ENCODE measurements at regions not wholly inside any gene's neighbourhood (a gene's known extent, or its start where the extent isn't known, plus 50 kb on each side); places are given as distances from the start of the nearest gene placed in this dataset.
A peak's percentile ranks its signal among the peaks of the same experiment; 100 is the strongest.

DNA sequence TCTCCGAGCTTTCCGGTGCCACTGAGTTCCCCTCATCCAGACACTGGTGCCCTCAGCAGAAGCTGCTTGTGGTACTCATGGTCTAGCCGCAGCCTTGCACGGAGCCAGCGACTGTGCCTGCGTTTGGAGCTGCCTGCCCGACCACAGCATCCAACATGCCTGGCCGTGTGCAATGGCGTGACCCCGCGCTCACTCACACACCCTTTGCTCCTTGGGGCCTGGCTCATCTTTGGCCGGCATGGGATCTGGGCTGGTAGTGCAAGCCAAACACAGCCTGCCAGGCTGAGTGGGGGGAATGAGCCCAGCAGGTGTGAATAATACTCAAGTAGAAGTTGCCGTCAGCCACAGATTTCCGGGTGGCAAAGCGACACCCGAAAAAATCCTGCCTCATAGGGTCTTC is 1178.7 kb upstream of the GBE1 start:
- no peak for DNase-seq (ENCODE audit: low spot score)

DNA sequence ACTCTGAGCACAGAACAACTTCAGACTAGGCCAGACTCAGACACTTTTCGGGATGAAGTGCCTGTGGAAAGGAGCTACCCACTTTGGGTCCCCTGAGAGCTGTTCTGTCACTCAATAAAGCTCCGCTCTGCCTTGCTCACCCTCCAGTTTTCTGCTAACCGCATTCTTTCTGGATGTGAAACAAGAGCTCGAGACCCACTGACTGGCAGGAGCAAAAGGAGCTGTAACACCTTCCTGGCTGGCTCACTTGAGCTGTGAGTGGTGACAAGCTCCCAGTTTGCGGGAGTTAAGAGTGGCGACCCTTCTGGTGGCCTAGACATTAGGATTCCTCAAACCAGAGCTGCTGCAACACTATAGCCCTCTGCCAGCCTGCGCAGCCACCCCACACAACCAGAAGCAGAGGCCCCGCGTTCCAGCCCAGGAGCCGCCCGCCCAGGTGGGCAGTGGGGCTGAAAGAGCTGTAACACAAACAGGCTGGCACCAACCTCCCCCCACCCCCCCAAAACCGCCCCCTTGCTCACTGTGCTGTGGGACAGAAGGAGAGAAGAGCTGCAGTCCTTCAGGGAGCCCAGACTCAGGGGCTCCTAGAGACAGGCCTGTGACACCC is 1178.1 kb upstream of the GBE1 start:
- no peak for DNase-seq (ENCODE audit: low spot score)

DNA sequence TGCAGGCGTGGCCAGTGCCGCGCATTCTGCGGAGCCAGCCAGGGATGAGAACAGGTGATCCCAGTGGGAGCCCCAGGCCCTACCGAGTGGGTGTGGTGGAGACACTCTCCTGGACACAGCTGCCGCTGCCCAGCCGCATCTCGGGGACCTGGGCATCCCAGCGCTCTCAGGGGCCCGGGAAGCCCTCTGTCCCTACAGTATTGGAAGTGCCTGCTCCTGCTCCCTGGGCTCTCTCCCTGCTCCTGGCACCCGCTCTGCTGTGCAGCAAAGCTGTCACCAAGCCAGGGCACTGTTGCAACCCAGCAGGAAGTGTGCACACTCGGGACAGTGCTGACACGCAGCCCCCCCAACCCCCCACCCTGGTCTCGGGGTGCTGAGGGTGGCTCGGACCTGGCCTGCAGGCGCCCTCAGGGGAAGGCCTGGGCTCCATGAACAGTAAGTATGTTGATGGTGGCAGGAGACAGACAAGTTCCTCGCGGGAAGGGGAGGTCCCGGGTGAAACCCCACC is 1177.4 kb upstream of the GBE1 start:
- no peak for DNase-seq (ENCODE audit: low spot score)

DNA sequence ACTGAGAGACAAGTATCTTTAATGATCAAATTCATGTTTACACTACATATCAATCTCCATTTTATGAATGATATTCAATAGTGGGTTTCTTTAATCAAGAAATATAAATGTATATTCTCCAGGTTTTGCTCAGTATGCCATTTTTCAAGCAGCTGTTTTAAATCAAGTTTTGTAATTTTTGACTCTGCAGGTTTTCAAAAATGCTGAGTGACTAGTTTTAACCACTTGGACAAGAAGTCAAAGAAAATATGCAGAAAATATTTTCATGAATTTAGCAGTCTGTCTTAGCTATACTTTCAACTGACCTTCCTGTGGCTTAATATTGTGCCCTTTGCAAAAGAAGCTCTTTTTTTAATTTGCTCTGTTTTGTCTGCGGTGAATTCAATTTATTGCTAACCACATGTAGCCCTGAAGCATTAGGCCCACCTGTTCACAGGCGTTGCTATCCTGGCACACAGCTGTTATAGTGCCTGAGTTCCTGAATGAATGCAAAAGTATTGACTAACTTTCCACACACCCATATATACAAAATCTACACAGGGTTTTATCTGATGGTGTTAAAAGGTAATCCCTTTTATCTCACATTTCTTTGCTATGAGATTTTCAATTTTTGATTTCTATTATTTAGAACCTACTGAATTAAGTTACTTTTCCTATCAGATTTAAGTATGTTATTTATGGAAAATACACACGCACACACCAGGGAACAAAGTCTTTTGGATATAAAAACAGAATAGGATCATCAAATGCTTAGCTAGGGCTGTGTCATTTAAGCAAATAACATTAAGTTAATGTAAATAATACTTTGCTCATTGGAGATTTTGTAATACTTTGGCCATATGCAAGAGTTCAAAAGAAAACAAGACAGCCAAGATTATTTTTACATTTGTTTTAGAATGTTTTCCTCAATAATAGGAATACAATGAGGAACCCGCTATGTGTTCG is 1166.1 kb upstream of the GBE1 start:
- peak; percentile 26 for DNase-seq (ENCODE audit: low spot score)

DNA sequence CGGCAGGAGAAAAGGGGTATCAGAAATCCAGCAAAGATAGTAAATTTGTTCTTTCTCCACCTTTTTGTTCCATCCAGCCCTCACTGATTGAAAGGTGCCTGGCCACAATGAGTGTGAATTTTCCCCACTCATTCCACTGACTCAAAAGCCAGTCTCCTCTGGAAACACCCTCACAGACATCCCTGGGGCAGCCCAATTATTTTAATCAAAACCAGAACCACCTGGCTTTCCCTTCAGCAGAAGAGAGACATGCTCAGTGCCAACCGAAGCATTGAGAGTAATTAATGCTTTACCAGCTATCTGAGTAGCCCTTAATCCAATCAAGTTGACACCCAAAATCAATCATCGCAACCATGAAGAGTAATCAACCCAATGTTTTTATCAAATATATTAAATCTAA is 1129.6 kb upstream of the GBE1 start:
- DNase-seq (ENCODE audit: low spot score), result no peak

DNA sequence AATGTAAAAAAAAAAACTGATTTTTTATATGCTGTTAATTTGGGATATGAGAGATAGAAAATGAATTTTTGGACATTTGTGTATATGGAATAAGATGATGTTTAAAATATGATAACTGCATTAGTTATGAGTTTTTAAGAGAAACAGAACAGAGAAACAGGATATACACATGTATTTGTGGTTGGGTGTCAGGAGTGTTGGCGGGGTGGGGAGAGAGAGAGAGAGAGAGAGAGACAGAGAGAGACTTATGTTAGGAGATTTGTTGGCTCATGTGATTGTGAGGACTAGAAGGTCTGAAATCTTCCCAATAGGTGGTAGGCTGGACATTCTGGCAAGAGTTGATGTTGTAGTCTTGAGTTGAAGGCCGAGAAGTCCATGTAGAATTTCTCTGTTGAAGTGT is 1121.6 kb upstream of the GBE1 start:
- DNase-seq (ENCODE audit: low spot score), result no peak

DNA sequence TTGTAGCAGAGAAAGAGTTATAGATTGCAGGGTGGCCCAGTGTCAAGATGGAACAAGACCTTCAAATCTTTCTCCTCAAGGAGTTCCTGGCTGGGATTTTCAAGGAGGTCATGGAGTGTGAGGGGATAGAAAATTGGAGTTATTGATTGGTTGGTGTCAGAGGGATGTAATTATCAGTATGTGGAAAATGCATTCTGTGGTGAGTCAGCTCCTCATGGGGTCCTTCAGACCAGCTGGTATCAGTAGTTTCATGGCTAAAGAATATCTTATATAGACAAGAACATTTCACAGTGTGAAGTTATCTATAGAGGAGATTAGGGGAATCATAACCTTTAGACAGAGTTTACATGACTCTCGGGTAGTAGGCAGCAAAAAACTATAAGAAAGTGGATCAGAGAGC is 1114.0 kb upstream of the GBE1 start:
- DNase-seq (ENCODE audit: low spot score), result no peak

DNA sequence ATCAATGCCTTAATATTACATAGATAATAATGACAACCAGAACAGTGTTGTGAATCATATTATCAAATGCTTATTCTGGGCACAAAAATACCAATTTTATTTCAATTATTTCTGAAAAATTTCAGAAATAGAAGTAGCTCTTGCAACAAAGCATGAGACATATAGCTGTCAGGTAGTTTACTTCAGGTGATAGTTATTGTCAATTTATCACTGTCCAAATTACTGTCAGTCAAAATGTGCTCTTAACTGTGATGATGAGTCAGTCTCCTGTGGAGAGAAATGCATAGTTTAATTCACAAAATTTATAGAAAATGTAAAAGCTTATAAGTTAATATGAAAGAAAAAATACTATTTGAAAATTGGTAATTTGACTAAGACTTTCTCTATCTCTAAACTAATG is 1078.4 kb upstream of the GBE1 start:
- no peak for DNase-seq (ENCODE audit: low spot score)

DNA sequence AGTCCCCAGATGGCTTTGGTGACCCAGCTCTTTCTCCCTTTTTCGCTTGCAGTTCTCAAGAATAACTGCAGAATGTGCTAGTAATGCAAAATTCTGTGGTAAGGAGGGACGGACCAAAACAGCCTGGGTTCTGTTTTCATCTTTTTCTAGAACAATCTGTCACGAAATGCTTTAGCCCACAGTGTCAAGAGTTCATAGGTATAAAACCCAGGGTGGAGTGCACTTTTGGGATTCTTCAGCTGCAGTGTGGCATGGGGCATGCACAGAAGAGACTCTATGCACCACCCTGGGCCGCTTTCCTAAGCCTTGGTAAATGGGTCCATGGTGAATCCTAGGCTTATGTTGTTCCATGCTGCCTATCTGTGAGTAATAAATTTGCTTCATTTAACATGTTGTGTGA is 1072.7 kb upstream of the GBE1 start:
- DNase-seq (ENCODE audit: low spot score), result no peak

DNA sequence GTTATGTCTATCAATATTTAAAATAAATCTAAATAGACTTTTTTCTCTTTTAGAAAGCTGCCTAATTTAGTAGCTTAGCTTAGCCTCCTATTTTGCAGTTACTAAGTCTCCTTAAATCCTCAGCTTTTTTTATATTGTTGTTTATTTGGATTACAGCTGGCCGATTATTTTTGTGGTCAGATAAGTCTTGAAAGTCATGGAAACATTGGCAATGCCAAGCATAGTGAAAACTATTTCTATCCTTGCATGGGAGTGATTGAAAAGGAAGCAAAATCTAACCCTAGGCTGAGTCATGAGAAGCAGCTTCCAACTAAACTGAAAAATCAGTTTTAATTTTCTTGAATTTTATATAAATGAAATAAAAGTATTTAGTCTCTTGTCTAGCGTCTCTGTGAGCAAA is 1063.0 kb upstream of the GBE1 start:
- no peak for DNase-seq (ENCODE audit: low spot score)

DNA sequence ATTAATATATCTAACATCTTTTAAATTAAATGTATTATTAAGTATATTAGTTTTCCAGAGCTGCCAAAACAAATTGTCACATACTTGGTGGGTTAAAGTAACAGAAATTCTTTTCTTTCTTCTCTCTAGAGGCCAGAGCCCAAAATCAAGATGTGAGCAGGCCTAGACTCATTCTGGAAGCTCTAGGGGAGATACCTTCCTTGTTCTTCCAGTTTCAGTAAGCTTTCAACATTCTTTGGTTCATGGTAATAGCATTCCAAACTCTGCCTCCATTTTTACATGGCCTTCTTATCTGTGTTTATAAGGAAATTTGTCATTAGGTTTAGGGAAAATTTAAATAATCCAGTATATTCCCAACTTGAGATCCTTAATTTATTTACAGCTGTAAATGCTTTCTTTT is 1054.6 kb upstream of the GBE1 start:
- DNase-seq (ENCODE audit: low spot score), result no peak

DNA sequence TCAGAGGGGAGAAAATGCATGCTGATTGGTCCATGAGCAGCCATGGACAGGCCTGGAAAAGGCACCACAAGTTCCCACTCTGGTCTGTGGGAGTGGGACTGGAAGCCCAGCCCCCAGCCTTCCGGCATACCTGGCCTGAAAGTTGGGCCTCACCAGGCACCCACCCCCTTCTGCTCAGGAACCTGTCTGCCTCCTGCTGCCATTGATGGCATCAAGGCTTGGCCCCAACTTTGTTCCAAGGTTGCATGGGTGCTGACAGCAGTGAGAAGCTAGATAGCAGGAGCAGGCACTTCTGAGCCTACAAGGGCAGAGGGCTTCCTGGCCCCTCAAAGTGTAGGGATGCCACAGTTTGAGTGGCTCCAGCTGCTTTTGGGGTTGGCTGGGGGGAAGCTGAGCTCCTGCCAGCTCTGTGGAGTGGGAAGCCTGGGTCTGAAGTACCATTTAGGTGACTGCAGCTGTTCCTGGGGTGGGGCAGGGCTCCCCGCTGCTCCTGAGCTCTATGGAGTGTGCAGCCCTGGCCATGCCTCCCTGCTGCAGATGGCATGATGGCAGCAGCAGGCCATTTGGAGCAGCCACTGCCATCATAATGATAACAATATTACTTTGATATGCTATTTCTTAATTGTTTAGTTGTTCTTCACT is 1054.1 kb upstream of the GBE1 start:
- no peak for DNase-seq (ENCODE audit: low spot score)

DNA sequence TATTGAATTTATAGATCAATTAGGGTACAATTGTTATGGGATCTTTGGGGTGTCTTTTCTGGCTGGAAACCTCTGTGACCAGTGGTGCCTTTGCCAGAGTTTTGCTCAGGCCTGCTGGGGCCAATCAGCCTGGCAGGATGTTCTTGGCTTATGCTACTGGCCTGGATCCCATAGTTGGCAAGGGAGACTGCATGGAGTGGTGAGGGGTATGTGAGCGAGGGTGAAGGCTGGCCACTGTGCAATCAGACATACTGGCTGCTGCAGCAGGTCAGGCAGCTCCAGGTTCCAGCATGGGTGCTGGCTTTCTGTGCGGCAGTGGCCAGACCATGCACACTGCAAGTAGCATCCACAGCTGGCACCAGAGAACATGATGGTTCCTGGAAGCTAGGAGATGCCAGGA is 1053.2 kb upstream of the GBE1 start:
- no peak for DNase-seq (ENCODE audit: low spot score)

DNA sequence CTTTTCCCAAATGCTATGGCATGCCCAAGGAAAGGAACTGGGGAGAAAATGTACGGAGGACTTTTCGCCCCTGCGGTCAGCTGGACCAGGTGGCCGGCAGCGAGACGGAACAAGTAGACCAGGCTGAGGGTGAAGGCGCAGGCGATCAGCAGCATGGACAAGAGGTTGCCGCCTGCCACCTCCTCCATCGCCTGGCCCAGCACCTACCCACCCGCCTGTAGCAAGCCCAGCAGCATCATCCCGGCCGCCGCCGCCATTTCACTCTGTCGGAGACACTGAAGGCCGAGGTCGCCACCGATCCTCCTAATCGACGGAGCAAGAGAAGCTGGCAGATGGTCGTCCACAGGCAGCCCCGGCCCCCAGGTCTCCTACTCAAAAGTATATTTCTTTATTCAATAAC is 1046.3 kb upstream of the GBE1 start:
- DNase-seq (ENCODE audit: low spot score), result no peak

DNA sequence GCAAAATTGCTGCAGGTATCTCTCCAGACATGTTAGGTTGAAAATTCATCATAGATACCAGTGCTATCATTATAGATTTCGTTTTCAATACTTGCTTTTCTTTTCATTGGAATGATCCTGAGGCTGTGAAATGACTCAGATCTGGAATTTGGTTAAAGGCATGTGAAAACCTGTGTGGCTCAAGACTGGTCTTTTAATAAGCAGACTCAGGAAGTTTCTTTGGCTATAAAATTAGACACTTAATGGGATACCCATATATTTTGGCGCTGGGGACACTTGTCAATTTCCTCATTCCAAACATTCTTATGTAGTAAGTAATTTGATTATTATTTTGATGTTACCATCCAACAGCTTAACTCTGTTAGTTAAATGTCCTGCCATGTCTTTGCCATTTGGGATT is 1041.1 kb upstream of the GBE1 start:
- DNase-seq (ENCODE audit: low spot score), result no peak

DNA sequence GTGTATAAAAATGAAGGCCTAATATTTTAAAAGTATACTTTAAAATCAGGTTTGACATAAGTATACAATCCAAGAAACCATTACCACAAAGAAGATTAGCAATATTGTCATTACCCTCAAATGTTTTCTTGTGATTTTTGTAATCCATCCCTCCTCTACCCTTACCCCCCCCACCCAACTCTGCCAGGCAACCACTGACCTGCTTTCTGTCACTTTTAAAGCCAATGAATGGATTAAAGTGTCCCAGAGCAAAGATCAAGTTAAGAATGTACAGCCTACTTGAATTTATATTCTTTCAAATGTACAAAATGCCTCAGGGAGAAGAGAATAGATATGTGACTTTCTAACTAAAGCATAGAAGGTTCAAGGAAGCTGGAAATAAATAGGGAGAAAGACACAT is 1038.8 kb upstream of the GBE1 start:
- no peak for DNase-seq (ENCODE audit: low spot score)

DNA sequence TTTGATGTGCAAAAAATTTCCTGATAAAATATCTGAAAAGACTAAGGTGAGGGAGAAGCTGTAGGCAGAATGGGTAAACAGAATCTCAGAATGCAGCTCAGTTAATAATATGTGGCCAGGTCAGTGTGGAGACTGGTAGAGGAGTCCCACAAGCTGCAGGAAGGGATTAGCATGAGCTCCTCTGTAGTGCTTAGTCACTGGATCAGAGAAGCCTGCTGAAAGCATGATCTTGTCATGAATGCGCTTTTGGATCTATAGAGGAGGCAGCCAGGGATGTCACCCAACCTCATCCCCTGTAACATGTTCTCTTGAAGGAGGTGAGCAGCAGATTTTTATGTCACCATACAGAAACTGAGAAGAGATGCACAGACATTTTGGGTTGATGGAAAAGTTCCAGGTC is 1035.3 kb upstream of the GBE1 start:
- DNase-seq (ENCODE audit: low spot score), result no peak

DNA sequence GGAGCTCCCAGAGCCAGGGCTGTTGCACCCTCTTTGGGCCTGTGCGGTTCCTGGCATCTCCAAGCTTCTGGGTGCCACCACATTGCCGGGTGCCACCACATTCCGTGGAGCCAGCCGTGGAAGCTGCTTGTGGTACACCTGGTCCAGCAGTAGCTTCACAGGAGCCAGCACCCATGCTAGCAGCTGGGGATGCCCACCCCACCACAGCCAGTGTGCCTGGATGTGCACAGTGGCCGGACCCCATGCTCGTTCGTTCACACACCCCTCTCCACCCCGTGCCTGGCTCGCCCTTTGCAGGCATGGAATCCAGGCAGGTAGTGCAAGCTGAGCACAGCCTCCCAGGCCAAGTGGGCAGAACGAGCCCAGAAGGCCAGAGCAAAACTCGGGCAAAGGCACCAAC is 1029.8 kb upstream of the GBE1 start:
- no peak for DNase-seq (ENCODE audit: low spot score)

DNA sequence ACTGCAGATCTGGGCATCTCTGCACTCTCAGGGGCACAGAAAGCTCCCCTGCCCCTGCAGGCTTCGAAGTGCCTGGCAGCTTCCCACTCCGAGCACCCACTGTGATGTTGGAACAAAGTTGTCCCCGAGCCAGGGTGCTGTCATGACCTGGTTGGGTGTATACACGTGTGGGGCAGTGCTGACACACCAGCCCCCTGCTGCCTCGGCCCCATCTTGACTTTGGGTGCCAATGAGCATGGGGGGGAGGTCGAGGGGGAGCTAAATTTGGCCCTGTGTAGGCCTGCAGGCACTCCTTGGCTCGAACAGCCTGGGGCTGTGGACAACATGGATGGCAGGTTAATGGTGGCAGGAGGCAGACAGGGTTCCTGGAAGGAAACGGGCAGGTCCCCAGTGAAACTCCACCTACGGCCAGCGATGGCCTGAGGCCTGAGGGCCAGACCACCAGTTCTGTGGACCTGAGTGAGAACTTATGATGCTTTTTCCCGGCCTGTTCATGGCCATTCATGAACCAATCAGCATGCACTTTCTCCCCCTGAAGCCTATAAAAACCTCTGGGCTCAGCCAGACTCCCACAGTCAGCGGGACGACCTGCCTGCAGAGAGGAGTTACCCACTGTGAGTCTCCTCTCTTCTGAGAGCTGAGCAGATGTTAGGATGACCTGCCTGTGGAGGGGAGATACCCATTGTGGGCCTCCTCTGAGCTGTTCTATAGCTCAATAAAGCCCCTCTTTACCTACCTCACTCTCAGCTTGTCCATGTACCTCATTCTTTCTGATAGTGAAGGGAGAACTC is 1029.1 kb upstream of the GBE1 start:
- DNase-seq (ENCODE audit: low spot score), result no peak

DNA sequence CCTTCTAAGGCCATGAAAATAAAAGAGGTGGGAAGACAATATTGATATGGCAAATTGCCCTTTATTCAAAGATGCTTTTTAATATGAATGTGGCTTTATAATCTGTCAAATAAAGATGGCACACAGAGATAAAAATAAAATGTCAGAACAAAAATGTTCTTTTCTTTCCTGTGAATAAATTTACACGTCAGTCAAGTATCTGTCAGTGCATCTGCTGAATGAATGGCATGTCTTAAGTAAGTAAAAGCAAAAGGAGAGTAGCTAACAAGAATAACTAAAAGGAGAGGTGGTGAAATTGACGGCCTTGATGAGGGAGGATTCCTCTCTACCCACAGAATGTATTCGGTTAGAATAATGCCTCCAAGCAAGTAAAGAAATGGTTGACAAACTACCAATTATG is 1021.7 kb upstream of the GBE1 start:
- no peak for DNase-seq (ENCODE audit: low spot score)

DNA sequence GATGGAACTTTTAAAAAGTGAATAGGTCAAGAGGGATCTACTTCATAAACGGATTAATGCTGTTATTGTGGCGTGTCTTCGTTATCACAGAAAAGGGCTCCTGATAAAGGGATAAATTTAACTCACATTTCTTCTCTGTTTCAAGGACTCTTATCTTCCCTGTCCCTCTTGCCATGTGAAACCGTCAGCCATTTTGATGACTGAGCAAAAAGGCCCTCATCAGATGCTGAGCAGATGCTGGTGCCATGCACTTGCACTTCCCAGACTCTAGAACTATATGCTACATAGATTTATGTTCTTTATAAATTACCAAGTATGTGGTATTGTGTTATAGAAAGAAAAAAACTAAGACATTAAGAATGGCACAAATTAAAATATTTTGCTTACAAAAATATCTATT is 1011.8 kb upstream of the GBE1 start:
- no peak for DNase-seq (ENCODE audit: low spot score)

DNA sequence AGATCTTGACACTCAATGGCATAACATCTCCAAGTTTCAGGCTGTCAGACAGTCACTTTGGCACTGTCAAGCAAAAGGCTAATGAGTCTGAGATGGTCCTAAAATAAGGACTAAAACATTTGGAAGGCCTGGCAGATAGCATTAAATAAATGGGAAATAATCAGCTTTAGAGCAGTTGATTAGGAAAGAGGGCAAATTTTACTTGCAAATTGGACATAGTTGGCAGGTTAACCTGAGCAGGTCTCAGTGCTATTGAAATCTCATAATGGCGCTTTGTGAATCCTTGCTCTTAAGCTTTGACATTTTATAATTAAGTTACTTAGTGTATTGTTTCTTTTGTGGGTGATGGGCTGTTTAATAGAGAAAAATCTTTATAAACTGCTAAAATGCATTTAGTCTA is 1003.1 kb upstream of the GBE1 start:
- DNase-seq (ENCODE audit: low spot score), result no peak

Measured in HT-29 (cell line).